ENCODE measurements at regions not wholly inside any gene's neighbourhood (a gene's known extent, or its start where the extent isn't known, plus 50 kb on each side); places are given as distances from the start of the nearest gene placed in this dataset.

DNA sequence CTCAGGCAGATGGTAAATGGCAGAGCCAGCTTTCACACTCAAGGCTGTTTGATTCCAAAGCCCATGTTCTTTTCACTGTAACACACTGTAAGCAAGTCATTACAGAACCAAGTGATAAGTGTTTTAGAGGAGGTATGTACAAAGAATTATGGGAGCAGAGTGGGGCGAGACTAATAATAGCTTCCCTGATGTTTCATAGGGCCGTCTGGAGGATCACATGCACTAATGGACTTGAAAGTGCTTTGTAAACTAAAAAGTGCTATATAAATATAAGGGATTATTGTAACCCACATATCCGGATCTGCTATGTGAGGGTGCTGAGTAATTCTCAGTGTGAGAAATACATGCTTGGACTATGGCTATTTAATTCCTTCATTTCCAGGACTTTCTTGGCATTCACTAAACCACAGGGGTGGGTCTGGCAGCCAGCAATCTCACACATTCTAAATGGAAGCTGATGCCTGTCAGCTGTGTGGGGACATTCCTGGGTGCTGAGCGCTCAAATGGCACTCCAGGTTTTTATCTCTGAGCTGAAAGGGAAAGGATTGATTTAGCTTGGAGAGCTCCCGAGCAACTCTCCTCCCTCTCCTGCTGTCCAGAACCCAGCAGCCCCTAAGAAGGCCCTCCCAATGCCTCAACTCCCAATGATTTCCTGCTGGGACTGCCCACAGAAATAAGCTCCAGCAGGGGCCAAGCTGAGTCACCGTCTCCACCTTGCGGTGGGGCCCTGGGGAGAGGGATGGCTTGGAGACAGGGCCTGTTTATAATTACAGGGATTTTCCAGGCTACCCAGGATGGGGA is 222.8 kb downstream of the SOX11 start:
- DNase-seq (ENCODE audit: low spot score): no peak

DNA sequence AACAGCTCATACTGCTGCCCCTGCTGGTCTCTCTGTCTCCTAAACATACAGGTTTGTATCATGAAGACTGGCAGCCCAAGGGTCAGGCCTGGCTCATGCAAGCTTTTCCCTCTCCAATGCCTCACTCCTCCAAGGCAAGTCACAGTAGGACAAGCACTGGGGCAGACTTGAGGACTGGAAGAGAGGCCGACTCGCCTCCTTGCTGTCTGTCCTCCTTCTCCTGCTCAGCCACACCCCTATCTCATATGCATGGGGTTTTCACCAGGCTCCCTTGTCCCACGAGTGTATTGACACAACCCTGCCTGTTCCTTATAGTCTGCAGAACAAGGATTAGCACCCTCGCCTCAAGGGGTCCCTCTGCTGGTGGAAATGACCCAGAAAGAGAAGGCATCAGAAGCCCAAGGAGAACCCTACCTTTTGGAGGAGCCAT is 223.7 kb downstream of the SOX11 start:
- no peak for DNase-seq (ENCODE audit: low spot score)

DNA sequence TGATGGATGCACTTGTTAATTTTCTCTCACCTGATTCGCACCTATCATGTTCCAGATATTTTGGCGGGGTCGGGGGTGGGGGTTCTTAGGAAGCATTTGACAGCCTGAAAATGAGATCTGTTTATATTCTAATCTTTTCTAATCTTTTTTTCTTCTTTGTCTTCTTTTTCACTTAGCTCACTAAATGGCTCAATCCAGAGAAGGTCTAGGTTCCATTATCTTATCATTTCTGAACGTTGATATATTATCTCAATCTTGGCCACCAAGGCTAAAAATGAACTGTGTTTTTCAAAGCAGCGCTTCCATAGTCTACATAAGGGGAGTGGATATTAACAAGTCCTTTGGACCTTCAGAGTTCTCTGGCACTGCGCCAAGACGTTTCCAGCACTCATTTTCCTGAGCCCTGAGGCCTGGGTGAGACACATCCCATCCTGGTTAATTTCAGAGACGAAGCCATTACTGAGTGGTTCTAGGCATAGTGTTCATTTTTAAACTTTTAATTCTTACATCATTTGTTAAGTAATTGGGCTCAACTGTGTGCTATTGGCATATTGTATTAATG is 229.0 kb downstream of the SOX11 start:
- no peak for DNase-seq (ENCODE audit: low spot score)

DNA sequence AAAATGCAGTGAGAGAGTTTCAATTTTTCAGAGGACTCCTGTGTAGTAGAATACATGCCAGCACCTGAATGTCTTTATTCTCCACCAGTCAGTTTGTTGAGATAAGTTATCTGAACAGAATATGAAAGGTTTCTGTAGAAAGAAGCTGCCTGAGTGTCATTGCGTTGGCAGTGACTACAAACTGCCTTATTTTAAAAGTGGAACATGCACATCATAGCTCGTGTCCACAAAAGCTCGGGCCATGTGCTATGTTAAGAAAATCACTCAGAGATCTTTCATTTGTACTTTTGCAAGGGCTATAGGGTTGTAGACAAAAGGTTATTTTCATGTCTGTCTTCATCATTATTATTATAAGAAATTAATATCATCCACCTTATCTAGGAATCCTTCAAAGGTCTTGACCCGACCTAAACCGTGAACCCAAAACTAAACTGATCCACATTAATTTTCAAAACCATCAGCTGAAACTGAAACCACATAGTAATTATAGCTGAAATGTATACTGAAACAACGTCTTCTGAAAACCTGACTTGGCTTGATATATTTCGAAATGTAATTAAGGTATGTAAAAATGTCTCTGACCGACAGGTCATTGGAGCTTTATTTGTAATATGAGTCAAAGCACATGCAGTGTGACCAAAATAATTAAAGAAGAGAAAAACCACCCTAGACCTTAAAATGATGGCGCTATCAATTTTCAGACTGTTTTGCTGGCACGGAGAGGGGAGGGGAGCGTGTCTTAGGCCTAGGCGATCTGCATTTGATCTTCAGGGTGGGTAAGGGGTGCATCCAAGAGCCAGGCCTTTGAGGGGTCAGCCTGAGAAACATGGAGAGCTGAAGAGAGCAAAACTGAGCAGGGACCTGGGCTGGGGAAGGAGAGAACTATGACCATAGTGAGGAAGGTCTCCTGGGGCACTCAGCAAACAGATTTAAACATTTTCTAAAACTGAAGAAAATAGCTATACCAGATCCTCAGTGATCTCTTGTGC is 232.1 kb downstream of the SOX11 start:
- DNase-seq (ENCODE audit: low spot score): no peak

DNA sequence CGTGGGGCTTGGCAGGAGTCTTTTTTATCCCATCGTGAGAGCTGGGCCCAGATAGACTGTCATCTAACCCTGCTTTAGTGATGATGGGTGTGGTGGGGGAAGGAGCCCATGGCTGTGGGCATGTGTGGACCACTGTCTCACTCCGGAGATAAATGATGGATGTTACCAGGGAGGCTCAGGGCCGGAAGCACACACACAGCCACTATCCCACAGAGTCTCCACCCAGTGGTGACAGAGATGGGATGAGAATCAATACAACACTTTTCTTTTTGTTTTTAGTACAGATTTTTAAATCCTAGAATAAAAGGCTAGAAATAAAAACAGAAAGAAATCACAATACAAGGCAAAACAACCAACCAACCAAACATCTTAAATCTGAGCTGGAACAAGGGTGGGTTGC is 233.4 kb downstream of the SOX11 start:
- no peak for DNase-seq (ENCODE audit: low spot score)

GRCh38 chr2:5926871-5927512 is 234.8 kb downstream of the SOX11 start:
- DNase-seq (ENCODE audit: low spot score): no peak

DNA sequence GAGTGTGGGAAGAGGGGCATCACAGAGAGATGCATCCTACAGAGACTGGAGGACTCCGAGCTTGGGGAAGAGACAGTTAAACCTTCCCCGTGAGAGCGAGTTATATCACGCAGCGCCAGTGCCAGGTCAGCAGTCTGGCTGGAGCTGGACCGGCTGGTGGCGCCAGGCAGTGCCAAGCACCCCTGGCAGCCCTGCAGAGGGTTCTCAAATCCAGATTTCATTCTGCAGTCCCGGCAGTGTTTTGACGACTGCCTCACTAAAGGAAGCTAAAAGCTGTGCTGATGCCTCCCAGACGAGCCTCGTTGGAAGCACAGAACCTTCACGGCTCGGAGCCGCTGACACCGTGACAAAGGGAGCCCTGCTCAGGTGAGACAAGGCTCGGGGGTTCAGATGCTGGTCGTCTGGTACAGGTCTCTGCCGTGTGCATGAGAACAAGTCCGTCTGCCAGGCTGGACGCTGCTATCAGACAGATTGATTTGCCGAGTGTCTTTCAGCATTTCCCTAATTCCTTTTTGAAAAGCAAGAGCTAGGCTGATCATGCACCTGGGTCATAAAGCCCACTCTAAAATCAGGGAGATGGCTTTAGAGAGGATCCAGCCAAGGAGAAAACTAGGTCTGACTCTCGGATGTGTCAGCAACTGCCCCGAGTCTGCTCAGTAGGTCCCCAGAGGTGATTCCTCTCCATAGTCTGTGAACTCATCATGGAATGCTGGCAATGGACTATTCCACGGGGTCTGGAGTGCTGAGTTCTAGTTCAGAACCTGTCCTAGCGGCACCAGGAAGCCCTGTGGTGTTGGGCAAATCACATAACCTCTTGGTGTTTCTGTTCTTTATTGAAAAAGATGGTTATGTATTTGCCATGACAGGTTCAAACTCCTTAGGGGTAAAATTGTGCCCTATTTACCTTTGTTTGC is 240.6 kb downstream of the SOX11 start:
- DNase-seq (ENCODE audit: low spot score): peak; percentile 75

GRCh38 chr2:5933669-5934068 is 241.5 kb downstream of the SOX11 start:
- DNase-seq (ENCODE audit: low spot score): no peak

GRCh38 chr2:5937321-5937720 is 245.1 kb downstream of the SOX11 start:
- DNase-seq (ENCODE audit: low spot score): no peak

DNA sequence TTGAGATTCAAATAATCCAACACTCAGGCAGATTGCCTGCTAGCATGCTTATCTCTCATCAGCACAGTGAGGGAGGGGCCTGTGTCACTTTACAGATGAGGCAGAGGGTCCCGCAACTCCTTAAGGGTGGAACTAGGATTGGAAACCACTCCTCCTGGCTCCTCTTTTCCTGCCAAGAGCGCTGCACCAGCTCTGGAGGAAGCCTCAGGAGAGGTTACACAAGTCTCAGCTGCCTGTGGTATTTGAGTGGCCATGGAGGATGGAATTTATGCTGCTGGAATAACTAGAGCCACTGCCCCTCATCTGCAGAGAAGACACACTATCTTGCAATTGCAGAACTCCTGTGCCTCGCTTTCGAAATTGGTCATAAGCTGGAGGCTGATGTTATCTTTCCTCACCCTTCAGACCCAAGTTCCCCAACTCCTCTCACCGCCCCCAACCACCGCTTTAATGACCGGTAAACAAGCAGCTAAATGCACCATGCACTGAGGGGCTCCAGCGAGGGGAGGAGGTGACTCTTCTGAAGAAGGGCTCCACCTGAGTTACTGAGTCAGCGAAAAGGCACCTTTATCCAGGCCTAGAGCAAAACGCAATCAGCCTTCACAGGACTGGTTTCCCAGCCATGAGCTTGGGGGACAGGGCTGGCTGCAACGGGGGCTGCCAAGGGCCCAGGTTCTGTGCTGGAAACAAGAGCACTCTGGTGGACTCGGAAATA is 245.8 kb downstream of the SOX11 start:
- DNase-seq (ENCODE audit: low spot score): no peak

DNA sequence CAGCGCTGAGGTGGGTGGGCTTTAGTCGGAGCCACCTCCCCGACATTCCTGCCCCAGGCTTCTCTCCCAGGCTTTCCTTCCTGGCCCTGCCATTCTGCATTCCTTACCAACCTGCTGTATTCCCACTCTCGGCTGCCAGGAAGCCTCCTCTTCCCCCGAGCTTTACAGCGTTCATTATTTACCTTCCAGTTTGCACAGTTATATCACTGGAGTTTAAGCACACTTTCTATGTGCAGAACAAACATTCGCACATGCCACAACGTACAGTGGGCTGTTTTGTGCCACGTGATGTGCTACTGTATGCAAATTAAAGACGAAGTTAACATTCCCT is 246.3 kb downstream of the SOX11 start:
- no peak for DNase-seq (ENCODE audit: low spot score)

- DNase-seq (ENCODE audit: low spot score): no peak
Measured at GRCh38 chr2:5939553-5939952, 247.4 kb downstream of the SOX11 start.

DNA sequence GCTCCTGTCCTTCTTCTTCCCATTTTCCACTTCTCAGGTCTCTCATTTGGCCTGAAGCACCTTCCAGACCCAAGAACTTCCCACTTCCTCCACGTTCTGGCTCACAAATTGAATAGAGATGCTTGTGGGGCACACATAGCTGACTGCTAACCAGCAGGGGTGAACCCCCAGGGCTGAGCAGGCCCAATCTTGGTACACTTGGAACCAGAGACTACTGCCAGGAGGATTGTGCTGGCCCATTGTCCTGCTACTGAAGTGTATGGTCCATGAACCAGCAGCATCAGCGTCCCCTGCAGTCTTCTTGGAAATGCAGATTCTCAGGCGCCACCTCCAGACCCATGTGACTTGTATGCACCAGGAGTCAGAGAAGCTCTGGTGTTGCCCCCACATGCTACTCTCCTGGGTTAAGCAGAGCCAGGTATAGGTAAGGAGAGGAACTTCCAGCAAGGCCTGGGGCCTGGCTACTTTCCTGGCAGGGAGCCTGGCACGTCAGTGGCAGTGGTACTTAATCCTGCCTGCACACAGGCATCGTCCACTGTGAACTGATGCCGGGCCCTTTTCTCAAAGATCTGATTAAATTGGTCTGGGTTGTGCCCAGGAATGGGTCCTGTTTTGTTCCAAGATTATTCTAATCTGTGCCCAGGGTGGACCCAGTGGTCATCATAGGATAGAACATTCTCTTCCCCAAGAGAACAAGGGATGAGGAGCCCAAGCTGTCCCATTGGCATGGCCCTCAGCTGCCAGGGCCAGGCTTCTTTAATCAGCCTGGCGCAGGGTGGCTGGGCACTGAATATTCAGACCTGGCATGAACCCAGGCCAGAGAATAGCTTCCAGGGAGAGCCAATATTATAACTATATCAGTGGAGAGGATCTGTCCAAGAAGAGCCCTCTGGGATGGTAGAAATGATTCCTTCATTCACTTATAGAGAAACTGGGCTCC is 248.7 kb downstream of the SOX11 start:
- no peak for DNase-seq (ENCODE audit: low spot score)

DNA sequence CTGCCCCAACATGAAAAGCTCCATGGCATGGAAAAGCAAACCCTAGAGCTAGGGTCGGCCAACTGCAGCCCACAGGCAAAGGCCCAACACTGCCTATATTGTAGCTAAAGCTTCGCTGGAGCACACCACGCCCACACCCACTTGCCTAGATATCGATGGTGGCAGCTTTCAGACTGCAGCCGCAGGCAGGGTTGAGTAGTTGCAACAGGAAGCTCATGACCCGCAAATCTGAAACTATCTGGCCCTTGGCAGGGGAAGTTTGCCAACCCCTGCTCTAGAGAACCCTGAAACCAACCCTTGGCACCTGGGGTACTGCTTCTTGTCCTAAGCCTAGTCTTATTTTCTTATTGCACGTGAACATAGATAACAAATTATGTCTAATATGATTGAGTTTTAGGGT is 250.0 kb downstream of the SOX11 start:
- DNase-seq (ENCODE audit: low spot score): no peak

DNA sequence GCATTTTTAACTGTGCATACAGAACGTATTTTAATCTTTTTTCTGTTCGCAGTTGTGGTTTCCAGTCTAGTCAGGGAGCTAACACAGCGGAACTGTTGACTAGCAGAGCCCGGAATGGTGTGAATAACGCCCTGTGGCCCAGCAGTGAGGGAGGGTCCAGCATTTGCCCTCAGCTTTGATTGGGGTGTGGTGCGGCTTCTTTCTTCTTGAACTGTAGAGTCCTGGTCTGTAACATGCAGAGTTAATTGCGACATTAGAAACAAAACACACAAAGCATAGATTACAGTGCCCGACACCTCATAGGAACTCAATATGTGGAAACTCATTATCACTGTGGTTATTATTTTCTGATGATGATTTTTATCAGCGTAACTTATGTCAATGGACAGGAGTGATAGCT is 253.6 kb downstream of the SOX11 start:
- no peak for DNase-seq (ENCODE audit: low spot score)

DNA sequence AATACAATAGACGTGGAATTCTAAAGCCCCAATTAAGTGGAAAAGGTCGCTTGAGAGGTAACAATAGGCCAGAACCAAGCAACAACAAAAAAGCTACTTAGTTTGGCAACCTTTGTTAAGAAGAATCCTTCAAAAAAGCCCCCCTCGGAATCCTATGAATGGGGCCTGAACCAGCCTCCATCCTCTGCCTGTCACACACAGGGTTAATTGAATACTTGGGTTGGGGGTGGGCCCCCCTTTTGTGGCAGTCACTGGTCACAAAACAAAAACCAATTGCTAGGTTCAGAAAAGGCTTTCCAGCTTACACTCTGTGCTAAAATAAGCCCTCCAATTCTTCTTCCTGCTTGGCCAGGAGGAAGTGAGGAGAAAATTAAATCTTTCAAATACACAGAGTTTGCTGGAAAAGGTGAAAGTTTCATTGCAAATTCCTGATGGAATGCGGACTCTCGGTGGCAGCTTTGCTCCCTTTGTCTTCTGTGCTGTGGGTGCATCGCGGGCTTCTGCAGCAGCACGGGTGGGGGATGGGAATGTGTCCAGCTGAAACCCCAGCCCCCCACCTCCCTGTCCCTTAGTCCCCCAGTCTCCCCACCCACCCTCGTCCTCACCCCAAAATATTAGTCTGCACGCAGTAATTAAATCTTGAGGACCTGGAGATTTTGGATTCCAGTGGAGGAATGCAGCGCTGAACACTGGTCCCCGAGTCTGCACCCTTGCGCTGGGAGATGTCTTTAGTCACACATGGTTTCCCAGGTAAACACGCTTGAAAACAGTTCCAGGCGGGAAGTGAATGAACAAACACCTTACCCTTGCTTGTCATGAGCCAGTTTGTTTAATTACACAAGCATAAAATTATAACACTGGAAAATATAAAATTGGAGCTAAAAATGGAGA is 254.3 kb downstream of the SOX11 start:
- DNase-seq (ENCODE audit: low spot score): no peak

DNA sequence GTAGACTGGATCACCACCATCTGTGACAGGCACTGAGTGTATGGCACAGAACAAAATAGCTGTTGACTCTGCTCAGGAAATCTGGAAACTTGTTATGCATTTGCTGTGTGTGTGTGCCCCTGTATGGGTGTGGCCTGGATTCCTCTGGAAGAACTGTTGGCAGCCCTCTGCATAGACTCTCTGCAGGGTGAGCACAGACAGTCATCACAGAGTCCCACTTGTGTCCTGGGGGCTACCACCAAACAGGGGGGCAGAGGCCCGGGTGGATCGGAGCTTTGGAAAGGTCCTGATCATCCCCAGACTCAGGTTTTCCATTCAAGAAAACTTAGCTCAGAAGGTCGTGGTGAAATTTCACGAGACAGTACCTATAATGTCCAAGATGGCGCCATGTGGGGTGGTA is 258.6 kb downstream of the SOX11 start:
- no peak for DNase-seq (ENCODE audit: low spot score)

DNA sequence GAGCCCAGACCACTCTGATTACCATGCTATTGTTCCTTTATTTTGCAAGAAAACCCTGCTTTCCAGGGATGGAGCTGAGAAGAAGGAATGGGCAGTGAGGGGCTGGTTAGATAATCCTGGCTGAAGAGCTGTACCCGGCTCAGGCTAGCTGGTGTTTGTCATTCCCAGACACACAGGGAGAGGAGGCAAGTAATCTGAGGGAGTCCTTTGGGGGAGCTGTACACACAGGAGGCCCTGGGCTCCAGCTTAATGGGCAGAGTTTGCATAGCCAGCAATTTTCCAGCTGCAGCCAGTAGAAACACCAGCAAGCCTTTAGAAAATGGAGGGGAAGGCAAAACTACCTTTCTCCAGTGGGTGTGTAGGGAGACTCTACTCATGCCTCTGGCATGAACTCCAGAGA is 259.3 kb downstream of the SOX11 start:
- DNase-seq (ENCODE audit: low spot score): no peak

Data from mucosa of gallbladder (tissue), 1 donor.